HFF-Myc (cell line): ENCODE measurements at regions not wholly inside any gene's neighbourhood (a gene's known extent, or its start where the extent isn't known, plus 50 kb on each side); places are given as distances from the start of the nearest gene placed in this dataset.
A peak's percentile ranks its signal among the peaks of the same experiment; 100 is the strongest.

ENCODE experiments used
- DNase-seq: peaks from one replicate; pipeline ENCODE4 v3.0.0-alpha.2; 2011; ENCODE audit warnings: low read depth; ENCODE audit errors: extremely low read depth
- H3K4me3 ChIP-seq: replicated peaks from 2 replicates; pipeline ENCODE4 v1.5.1; 2011; ENCODE audit warnings: low read depth, mild to moderate bottlenecking, control low read depth, low read length
- CTCF ChIP-seq: IDR thresholded peaks from 2 replicates; pipeline ENCODE4 v1.5.1; 2012; ENCODE audit warnings: mild to moderate bottlenecking, low read depth, low read length, control low read depth; ENCODE audit errors: missing control alignments

GRCh38 chr2:66872986-66873754, 438.2 kb downstream of the MEIS1 start:
- TF ChIP-seq CTCF = no peak

GRCh38 chr2:66874411-66874810, 439.5 kb downstream of the MEIS1 start:
- no peak for DNase-seq
- no peak for TF ChIP-seq CTCF
- no peak overlapping the region for H3K4me3 ChIP-seq

More at GRCh38 chr2:66872986-66873754, 438.2 kb downstream of the MEIS1 start:
- no peak for DNase-seq
- no peak overlapping the region for H3K4me3 ChIP-seq

- no peak overlapping the region for H3K4me3 ChIP-seq
- TF ChIP-seq CTCF = no peak
- no peak for DNase-seq
These were observed 441.1 kb downstream of the MEIS1 start for GRCh38 chr2:66875941-66876462.

GRCh38 chr2:66885775-66886383, 451.0 kb downstream of the MEIS1 start:
- DNase-seq = no peak
- no peak for TF ChIP-seq CTCF
- H3K4me3 ChIP-seq = no peak overlapping the region

GRCh38 chr2:66888246-66888645, 453.3 kb downstream of the MEIS1 start:
- H3K4me3 ChIP-seq = no peak overlapping the region
- no peak for DNase-seq
- TF ChIP-seq CTCF = no peak

- no peak for TF ChIP-seq CTCF
- H3K4me3 ChIP-seq = no peak overlapping the region
- peak; percentile 100 for DNase-seq
These were observed 454.1 kb downstream of the MEIS1 start for GRCh38 chr2:66888791-66889631.
